NCI-H1105 (cell line): ENCODE measurements at regions not wholly inside any gene's neighbourhood (a gene's known extent, or its start where the extent isn't known, plus 50 kb on each side); places are given as distances from the start of the nearest gene placed in this dataset.

Experiments
- DNase-seq: peaks from one replicate; lab custom pipeline; 2025; lab: John Stamatoyannopoulos, UW

GRCh38 chr5:92930057-92930456, 651.0 kb downstream of the NR2F1-AS1 start:
- no peak for DNase-seq

GRCh38 chr5:92927291-92927778, 653.7 kb downstream of the NR2F1-AS1 start:
- no peak for DNase-seq

- DNase-seq, result no peak
These were observed 657.1 kb downstream of the NR2F1-AS1 start for GRCh38 chr5:92923885-92924284.

GRCh38 chr5:92922231-92922967, 658.6 kb downstream of the NR2F1-AS1 start:
- no peak for DNase-seq

- DNase-seq, result no peak
These were observed 664.0 kb downstream of the NR2F1-AS1 start for GRCh38 chr5:92917044-92917443.

GRCh38 chr5:92916036-92916435, 665.0 kb downstream of the NR2F1-AS1 start:
- no peak for DNase-seq

GRCh38 chr5:92912283-92912682, 668.7 kb downstream of the NR2F1-AS1 start:
- DNase-seq, result no peak

GRCh38 chr5:92911851-92912250, 669.2 kb downstream of the NR2F1-AS1 start:
- DNase-seq, result no peak

GRCh38 chr5:92911293-92911692, 669.7 kb downstream of the NR2F1-AS1 start:
- no peak for DNase-seq

GRCh38 chr5:92909602-92909962, 671.4 kb downstream of the NR2F1-AS1 start:
- no peak for DNase-seq

- DNase-seq, result no peak
These were observed 671.9 kb downstream of the NR2F1-AS1 start for GRCh38 chr5:92908952-92909601.

- no peak for DNase-seq
These were observed 672.9 kb downstream of the NR2F1-AS1 start for GRCh38 chr5:92907938-92908606.

GRCh38 chr5:92906798-92907376, 674.1 kb downstream of the NR2F1-AS1 start:
- no peak for DNase-seq

GRCh38 chr5:92904021-92904420, 677.0 kb downstream of the NR2F1-AS1 start:
- DNase-seq, result no peak

GRCh38 chr5:92899611-92900010, 681.4 kb downstream of the NR2F1-AS1 start:
- DNase-seq, result no peak

- no peak for DNase-seq
These were observed 684.3 kb downstream of the NR2F1-AS1 start for GRCh38 chr5:92896722-92897121.

- no peak for DNase-seq
These were observed 690.2 kb downstream of the NR2F1-AS1 start for GRCh38 chr5:92890841-92891244.

GRCh38 chr5:92889140-92889539, 691.9 kb downstream of the NR2F1-AS1 start:
- DNase-seq, result no peak

- no peak for DNase-seq
These were observed 693.8 kb downstream of the NR2F1-AS1 start for GRCh38 chr5:92887254-92887653.

GRCh38 chr5:92886751-92887150, 694.3 kb downstream of the NR2F1-AS1 start:
- DNase-seq, result no peak

GRCh38 chr5:92885950-92886349, 695.1 kb downstream of the NR2F1-AS1 start:
- no peak for DNase-seq

- no peak for DNase-seq
These were observed 696.5 kb downstream of the NR2F1-AS1 start for GRCh38 chr5:92884469-92884868.
